IPS DF 6.9 (cell line): ENCODE measurements at regions not wholly inside any gene's neighbourhood (a gene's known extent, or its start where the extent isn't known, plus 50 kb on each side); places are given as distances from the start of the nearest gene placed in this dataset.

Experiments
- DNase-seq: peaks from one replicate; pipeline ENCODE4 v3.0.0-alpha.2; 2013; ENCODE audit warnings: low read depth, low spot score
- H3K27ac ChIP-seq: one replicate; pipeline ENCODE4 v1.5.1; 2013; ENCODE audit warnings: low read length, control low read depth
- H3K27me3 ChIP-seq: 2 replicates; pipeline ENCODE4 v1.6.1; 2013; ENCODE audit warnings: mild to moderate bottlenecking, low read length; ENCODE audit not compliant: control insufficient read depth, insufficient read depth
- H3K36me3 ChIP-seq: 2 replicates; pipeline ENCODE4 v1.6.1; 2013; ENCODE audit warnings: low read length; ENCODE audit not compliant: control insufficient read depth, insufficient read depth
- H3K4me1 ChIP-seq: 2 replicates; pipeline ENCODE4 v1.6.1; 2013; ENCODE audit warnings: low read length; ENCODE audit not compliant: control insufficient read depth, insufficient read depth
- H3K4me3 ChIP-seq: 2 replicates; pipeline ENCODE4 v1.5.1; 2013; ENCODE audit warnings: mild to moderate bottlenecking, low read length
- H3K9me3 ChIP-seq: 2 replicates; pipeline ENCODE4 v1.6.1; 2013; ENCODE audit warnings: low read length, inconsistent platforms; ENCODE audit not compliant: control insufficient read depth, insufficient read depth
- WGBS: extraction: QIAGEN DNeasy Blood & Tissue Kit; methylation state at CpG from one replicate; pipeline ENCODE4 v1.1.7; 2013; ENCODE audit warnings: mixed read lengths, missing lambda C conversion rate; ENCODE audit not compliant: insufficient read length, insufficient coverage; 5-methylcytosine and 5-hydroxymethylcytosine counted together

GRCh38 chr11:122307476-122308035, 191.5 kb upstream of the BLID start:
- Histone ChIP-seq H3K9me3 (no peaks in the 10 kb centered on the region), H3K4me1 (peaks cover 5% of the 10 kb centered on the region), H3K27me3 (no peaks in the 10 kb centered on the region), H3K27ac (no peak overlapping the region), H3K36me3 (no peaks in the 10 kb centered on the region), H3K4me3 (no peak overlapping the region)
- WGBS, result no CpG with 5 or more reads among the region's 4 CpGs
- no peak for DNase-seq

GRCh38 chr11:122306831-122307391, 190.9 kb upstream of the BLID start:
- no CpG with 5 or more reads among the region's 9 CpGs for WGBS

DNA sequence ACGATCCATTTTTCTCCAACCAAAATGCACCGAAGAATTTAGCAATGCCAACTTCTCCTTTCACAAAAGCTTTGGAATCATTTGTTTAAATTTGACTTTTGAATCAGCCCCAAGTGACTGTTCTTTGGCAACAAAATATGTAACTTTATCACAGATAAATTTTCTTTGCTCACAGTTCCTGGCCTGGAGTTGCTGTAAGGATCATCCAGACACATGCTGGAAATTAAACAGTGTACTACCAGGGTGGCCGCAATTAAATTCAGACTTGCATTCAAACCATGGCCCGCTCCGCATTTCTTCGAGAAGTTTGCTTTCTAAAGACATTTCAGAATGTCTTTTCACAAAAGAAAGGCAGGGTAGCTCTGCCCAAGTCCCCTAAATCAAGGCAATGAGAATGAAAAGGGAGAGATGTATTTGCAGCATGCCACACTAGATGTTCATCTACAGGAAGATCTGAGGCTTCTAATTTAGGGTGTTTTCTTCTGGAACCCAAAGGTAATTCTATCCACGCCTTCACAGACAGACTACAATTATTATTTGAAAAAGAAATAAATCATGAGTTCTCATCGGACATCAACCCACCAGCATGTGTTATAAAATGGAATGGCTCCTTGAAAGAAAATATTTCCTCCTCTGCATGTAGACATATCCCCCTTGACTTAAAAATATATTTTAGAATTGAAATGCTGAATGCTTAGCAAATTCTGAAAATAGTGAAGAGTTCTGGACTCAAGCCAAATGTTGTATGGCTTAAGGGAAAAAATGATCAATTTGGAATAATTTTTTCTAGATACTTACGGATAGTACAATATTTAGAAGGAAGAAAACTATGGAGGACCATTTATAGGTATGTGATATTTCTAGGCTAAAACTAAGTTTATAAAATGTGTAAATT, 189.7 kb upstream of the BLID start:
- no peak overlapping the region for H3K27ac ChIP-seq

More at GRCh38 chr11:122306831-122307391, 190.9 kb upstream of the BLID start:
- Histone ChIP-seq H3K9me3 (no peaks in the 10 kb centered on the region), H3K27me3 (no peaks in the 10 kb centered on the region), H3K27ac (no peak overlapping the region), H3K4me3 (no peak overlapping the region), H3K4me1 (peaks cover 5% of the 10 kb centered on the region), H3K36me3 (no peaks in the 10 kb centered on the region)
- DNase-seq, result peak; percentile 55

GRCh38 chr11:122304973-122305372, 189.0 kb upstream of the BLID start:
- H3K9me3 ChIP-seq, result no peaks in the 10 kb centered on the region
- H3K36me3 ChIP-seq, result no peaks in the 10 kb centered on the region
- no peak for DNase-seq
- H3K4me3 ChIP-seq, result no peak overlapping the region
- no CpG with 5 or more reads among the region's 1 CpG for WGBS
- peaks cover 5% of the 10 kb centered on the region for H3K4me1 ChIP-seq
- no peaks in the 10 kb centered on the region for H3K27me3 ChIP-seq
- no peak overlapping the region for H3K27ac ChIP-seq

More for the DNA sequence above, 189.7 kb upstream of the BLID start:
- DNase-seq, result no peak
- Histone ChIP-seq H3K9me3 (no peaks in the 10 kb centered on the region), H3K4me3 (no peak overlapping the region), H3K4me1 (peaks cover 5% of the 10 kb centered on the region), H3K27me3 (no peaks in the 10 kb centered on the region), H3K36me3 (no peaks in the 10 kb centered on the region)
- WGBS, result no CpG with 5 or more reads among the region's 9 CpGs

DNA sequence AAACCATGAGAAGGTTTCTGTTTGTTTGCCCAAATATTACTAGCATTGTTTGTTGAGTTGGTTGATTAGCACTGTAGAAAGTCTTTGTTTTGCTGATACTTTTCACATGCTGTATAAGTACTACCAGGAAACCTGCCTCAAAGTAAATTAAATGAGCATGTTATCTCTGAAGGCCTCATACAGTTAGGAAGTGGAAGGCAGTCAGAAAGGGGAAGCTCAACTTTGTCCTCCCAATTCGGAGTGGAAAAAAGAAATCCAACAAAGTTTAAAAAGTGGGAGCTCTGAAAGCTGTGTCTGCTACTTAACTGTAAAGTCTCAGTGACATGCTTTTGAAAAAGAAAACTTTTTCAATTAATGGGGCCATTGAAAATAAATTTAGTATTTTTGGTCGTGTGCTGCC, 188.3 kb upstream of the BLID start:
- no peaks in the 10 kb centered on the region for H3K27me3 ChIP-seq
- H3K36me3 ChIP-seq, result no peaks in the 10 kb centered on the region
- H3K4me1 ChIP-seq, result peaks cover 4% of the 10 kb centered on the region; the same call in 1 of the 2 replicates
- no peak for DNase-seq
- H3K9me3 ChIP-seq, result no peaks in the 10 kb centered on the region
- no peak overlapping the region for H3K27ac ChIP-seq
- WGBS, result no CpG with 5 or more reads among the region's 2 CpGs
- no peak overlapping the region for H3K4me3 ChIP-seq

- no peak for DNase-seq
- H3K9me3 ChIP-seq, result no peaks in the 10 kb centered on the region
- H3K27me3 ChIP-seq, result no peaks in the 10 kb centered on the region
- H3K4me3 ChIP-seq, result no peak overlapping the region
- H3K27ac ChIP-seq, result no peak overlapping the region
- H3K36me3 ChIP-seq, result no peaks in the 10 kb centered on the region
- no CpG with 5 or more reads among the region's 3 CpGs for whole genome bisulfite sequencing
- H3K4me1 ChIP-seq, result no peaks in the 10 kb centered on the region
Measured at GRCh38 chr11:122294041-122294440, 178.0 kb upstream of the BLID start.

- H3K4me1 ChIP-seq, result no peaks in the 10 kb centered on the region
- DNase-seq, result no peak
- no peaks in the 10 kb centered on the region for H3K9me3 ChIP-seq
- H3K27ac ChIP-seq, result no peak overlapping the region
- WGBS, result no CpG with 5 or more reads among the region's 5 CpGs
- no peaks in the 10 kb centered on the region for H3K27me3 ChIP-seq
- no peak overlapping the region for H3K4me3 ChIP-seq
- H3K36me3 ChIP-seq, result no peaks in the 10 kb centered on the region
Measured at GRCh38 chr11:122293296-122294023, 177.4 kb upstream of the BLID start.

DNA sequence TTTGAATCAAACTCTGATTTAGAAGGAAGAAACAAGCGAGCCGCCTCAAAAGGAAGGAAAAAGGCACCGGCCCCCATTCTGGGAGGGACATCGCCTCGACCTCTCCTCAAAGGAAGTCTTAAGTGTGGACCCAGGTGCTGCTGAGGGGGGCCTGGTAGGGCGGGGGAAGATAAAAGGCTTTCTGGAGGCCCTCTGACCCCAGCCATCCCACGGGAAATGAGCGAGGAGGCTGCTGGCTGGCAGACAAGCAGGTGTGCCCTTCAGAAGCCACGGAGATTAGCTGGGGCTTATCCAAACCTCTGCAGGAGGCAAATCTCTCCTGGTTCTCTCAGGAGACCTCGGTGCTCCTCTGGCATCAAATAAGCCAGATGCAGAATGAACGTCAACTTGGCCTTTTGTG, 171.4 kb upstream of the BLID start:
- Histone ChIP-seq H3K36me3 (no peaks in the 10 kb centered on the region), H3K4me1 (no peaks in the 10 kb centered on the region), H3K27ac (no peak overlapping the region), H3K27me3 (no peaks in the 10 kb centered on the region), H3K4me3 (no peak overlapping the region), H3K9me3 (no peaks in the 10 kb centered on the region)
- no peak for DNase-seq
- WGBS, result no CpG with 5 or more reads among the region's 11 CpGs

DNA sequence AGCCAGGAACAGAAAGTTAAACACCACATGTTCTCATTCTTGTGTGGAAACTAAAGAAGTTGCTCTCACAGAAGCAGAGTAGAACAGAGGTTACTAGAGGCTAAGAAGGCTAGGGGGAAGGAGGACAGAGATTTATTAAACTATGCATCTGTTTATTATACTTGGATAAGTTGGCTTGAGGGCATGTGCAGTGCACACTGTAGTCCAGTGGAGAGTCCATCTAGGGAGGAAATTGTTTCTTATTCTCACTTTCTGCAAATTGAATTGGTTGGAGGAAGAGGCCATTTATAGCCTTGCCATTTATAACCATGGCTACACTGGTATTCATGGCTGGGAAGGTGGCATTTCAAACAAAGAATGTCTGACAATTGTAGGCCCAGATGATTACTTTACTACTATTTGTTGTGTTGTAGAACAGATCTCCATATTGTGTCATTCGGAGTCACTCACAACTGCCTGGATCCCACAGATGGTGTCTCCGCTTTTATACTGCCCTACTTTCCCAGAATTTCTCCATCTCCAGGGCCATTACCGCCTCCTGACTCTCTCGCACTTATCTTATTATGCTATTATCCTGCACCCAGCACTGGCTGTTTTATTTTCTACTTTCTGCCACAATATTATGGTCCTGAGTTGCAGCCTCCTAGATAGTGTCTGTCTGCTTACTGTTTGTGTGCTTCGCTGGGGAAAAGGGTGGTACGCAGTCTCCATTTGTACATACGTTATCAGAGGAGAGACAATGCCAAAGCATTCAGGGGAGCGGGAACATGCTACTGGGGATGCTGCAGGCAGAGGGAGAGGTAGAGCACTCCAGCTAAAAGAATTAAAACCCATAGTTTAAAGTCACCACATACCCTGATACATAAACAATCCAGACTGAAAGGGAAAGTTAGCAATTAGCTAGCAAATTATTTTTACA, 169.3 kb upstream of the BLID start:
- Histone ChIP-seq H3K9me3 (no peaks in the 10 kb centered on the region), H3K36me3 (no peaks in the 10 kb centered on the region), H3K4me1 (no peaks in the 10 kb centered on the region), H3K27ac (no peak overlapping the region), H3K27me3 (no peaks in the 10 kb centered on the region), H3K4me3 (no peak overlapping the region)
- no peak for DNase-seq
- no CpG with 5 or more reads among the region's 8 CpGs for WGBS
